Ishikawa (cell line): ENCODE measurements at regions not wholly inside any gene's neighbourhood (a gene's known extent, or its start where the extent isn't known, plus 50 kb on each side); places are given as distances from the start of the nearest gene placed in this dataset.

Experiments
- CEBPB ChIP-seq: IDR thresholded peaks from 2 replicates; pipeline ENCODE4 v1.6.1; 2012
- CREB1 ChIP-seq: IDR thresholded peaks from 2 replicates; pipeline ENCODE4 v1.6.1; 2012; ENCODE audit warnings: low read depth
- EGR1 ChIP-seq: IDR thresholded peaks from 2 replicates; pipeline ENCODE4 v1.6.1; 2012
- EP300 ChIP-seq: IDR thresholded peaks from 2 replicates; pipeline ENCODE4 v1.6.1; 2012; ENCODE audit warnings: borderline replicate concordance
- FOXM1 ChIP-seq: IDR thresholded peaks from 2 replicates; pipeline ENCODE4 v1.6.1; 2012; ENCODE audit warnings: low read depth, borderline replicate concordance
- MAX ChIP-seq: IDR thresholded peaks from 2 replicates; pipeline ENCODE4 v1.6.1; 2012
- NFIC ChIP-seq: IDR thresholded peaks from 2 replicates; pipeline ENCODE4 v1.6.1; 2012
- RAD21 ChIP-seq: IDR thresholded peaks from 2 replicates; pipeline ENCODE4 v1.6.1; 2012; ENCODE audit warnings: low read depth
- REST ChIP-seq: IDR thresholded peaks from 2 replicates; pipeline ENCODE4 v1.6.1; 2012; ENCODE audit warnings: low read depth, mild to moderate bottlenecking
- TAF1 ChIP-seq: IDR thresholded peaks from 2 replicates; pipeline ENCODE4 v1.6.1; 2012; ENCODE audit warnings: low read depth, mild to moderate bottlenecking
- TCF12 ChIP-seq: IDR thresholded peaks from 2 replicates; pipeline ENCODE4 v1.6.1; 2012; ENCODE audit warnings: low read depth
- TEAD4 ChIP-seq: IDR thresholded peaks from 2 replicates; pipeline ENCODE4 v1.6.1; 2012
- USF1 ChIP-seq: IDR thresholded peaks from 2 replicates; pipeline ENCODE4 v1.6.1; 2012
- YY1 ChIP-seq: IDR thresholded peaks from 2 replicates; pipeline ENCODE4 v1.6.1; 2012; ENCODE audit warnings: low read depth
- ZBTB7A ChIP-seq: IDR thresholded peaks from 2 replicates; pipeline ENCODE4 v1.6.1; 2012; ENCODE audit warnings: low read depth

GRCh38 chr12:97960741-97961608, 498.4 kb downstream of the RMST start:
- TF ChIP-seq YY1 (no peak), RAD21 (peak; percentile 69), USF1 (no peak), TEAD4 (peak; percentile 69)

GRCh38 chr12:97967831-97968230, 505.2 kb downstream of the RMST start:
- TF ChIP-seq TAF1 = no peak
- TF ChIP-seq CREB1 = no peak
- no peak for TF ChIP-seq RAD21

GRCh38 chr12:97968641-97969197, 506.1 kb downstream of the RMST start:
- TF ChIP-seq RAD21 (no peak), REST (no peak), ZBTB7A (no peak), CEBPB (no peak), TAF1 (no peak)

- no peak for TF ChIP-seq REST
- TF ChIP-seq CEBPB = no peak
- TF ChIP-seq YY1 = no peak
- no peak for TF ChIP-seq EP300
- no peak for TF ChIP-seq RAD21
- no peak for TF ChIP-seq TEAD4
Measured at GRCh38 chr12:97977870-97978405, 515.3 kb downstream of the RMST start.

GRCh38 chr12:97982684-97983083, 520.1 kb downstream of the RMST start:
- TF ChIP-seq ZBTB7A (no peak), YY1 (no peak), EGR1 (no peak), REST (no peak), CEBPB (no peak), FOXM1 (no peak), NFIC (no peak), TEAD4 (no peak), TCF12 (no peak), MAX (no peak), RAD21 (no peak), TAF1 (no peak), EP300 (no peak), USF1 (no peak), CREB1 (no peak)
